LNCaP clone FGC (cell line): ENCODE measurements at regions not wholly inside any gene's neighbourhood (a gene's known extent, or its start where the extent isn't known, plus 50 kb on each side); places are given as distances from the start of the nearest gene placed in this dataset.

Experiments
- DNase-seq: peaks from one replicate; pipeline ENCODE4 v3.0.0-alpha.2; 2011; ENCODE audit warnings: low read depth
- H3K4me3 ChIP-seq: 2 replicates; pipeline ENCODE4 v1.5.1; 2011; ENCODE audit warnings: mild to moderate bottlenecking, low read depth, low read length, control low read depth
- CTCF ChIP-seq: IDR thresholded peaks from 2 replicates; pipeline ENCODE4 v1.5.1; 2012; ENCODE audit warnings: mild to moderate bottlenecking; ENCODE audit not compliant: control insufficient read depth, insufficient read depth; ENCODE audit errors: extremely low read depth

- no peak for DNase-seq
- H3K4me3 ChIP-seq, result no peak overlapping the region
These were observed 153.5 kb upstream of the ALKAL2 start for GRCh38 chr2:441258-442022.

GRCh38 chr2:440403-440740, 152.5 kb upstream of the ALKAL2 start:
- H3K4me3 ChIP-seq, result no peak overlapping the region
- DNase-seq, result no peak
- no peak for TF ChIP-seq CTCF

More at GRCh38 chr2:441258-442022, 153.5 kb upstream of the ALKAL2 start:
- TF ChIP-seq CTCF, result no peak

GRCh38 chr2:439556-440402, 151.9 kb upstream of the ALKAL2 start:
- DNase-seq, result no peak
- no peak overlapping the region for H3K4me3 ChIP-seq
- no peak for TF ChIP-seq CTCF

- H3K4me3 ChIP-seq, result no peak overlapping the region
- no peak for TF ChIP-seq CTCF
- no peak for DNase-seq
These were observed 151.2 kb upstream of the ALKAL2 start for GRCh38 chr2:439077-439476.

- no peak for DNase-seq
- no peak for TF ChIP-seq CTCF
- H3K4me3 ChIP-seq, result no peak overlapping the region
These were observed 150.0 kb upstream of the ALKAL2 start for GRCh38 chr2:437756-438393.

- DNase-seq, result no peak
- no peak for TF ChIP-seq CTCF
- H3K4me3 ChIP-seq, result no peak overlapping the region
These were observed 149.3 kb upstream of the ALKAL2 start for GRCh38 chr2:437180-437579.
